ENCODE measurements at regions not wholly inside any gene's neighbourhood (a gene's known extent, or its start where the extent isn't known, plus 50 kb on each side); places are given as distances from the start of the nearest gene placed in this dataset.

- H3K36me3 ChIP-seq (ENCODE audit: control insufficient read depth, insufficient read depth, low read length), result no peaks in the 10 kb centered on the region
- DNase-seq (ENCODE audit: extremely low read depth, insufficient read length), result no peak
- TF ChIP-seq CTCF (IDR thresholded peaks at IDR 0.05; ENCODE audit: insufficient read depth, low read length, poor library complexity, severe bottlenecking), result no peak
- H3K4me3 ChIP-seq (replicated peaks; ENCODE audit: low read depth, low read length), result no peak overlapping the region
- H3K27me3 ChIP-seq (replicated peaks; ENCODE audit: control insufficient read depth, insufficient read depth, low read length), result no peaks in the 10 kb centered on the region
Observed at GRCh38 chr5:29794141-29794787, 1399.2 kb upstream of the CDH6 start.

GRCh38 chr5:29790281-29790680 lies 1403.2 kb upstream of the CDH6 start:
- no peak overlapping the region for H3K4me3 ChIP-seq (replicated peaks; ENCODE audit: low read depth, low read length)
- no peak for TF ChIP-seq CTCF (IDR thresholded peaks at IDR 0.05; ENCODE audit: insufficient read depth, low read length, poor library complexity, severe bottlenecking)
- no peak for DNase-seq (ENCODE audit: extremely low read depth, insufficient read length)

GRCh38 chr5:29780401-29780800 lies 1413.1 kb upstream of the CDH6 start:
- no peak for TF ChIP-seq CTCF (IDR thresholded peaks at IDR 0.05; ENCODE audit: insufficient read depth, low read length, poor library complexity, severe bottlenecking)

More at GRCh38 chr5:29790281-29790680, 1403.2 kb upstream of the CDH6 start:
- no peaks in the 10 kb centered on the region for H3K36me3 ChIP-seq (ENCODE audit: control insufficient read depth, insufficient read depth, low read length)
- H3K27me3 ChIP-seq (replicated peaks; ENCODE audit: control insufficient read depth, insufficient read depth, low read length), result no peaks in the 10 kb centered on the region

GRCh38 chr5:29779141-29779540 lies 1414.3 kb upstream of the CDH6 start:
- no peak for TF ChIP-seq CTCF (IDR thresholded peaks at IDR 0.05; ENCODE audit: insufficient read depth, low read length, poor library complexity, severe bottlenecking)
- H3K4me3 ChIP-seq (replicated peaks; ENCODE audit: low read depth, low read length), result no peak overlapping the region
- no peak for DNase-seq (ENCODE audit: extremely low read depth, insufficient read length)
- no peaks in the 10 kb centered on the region for H3K36me3 ChIP-seq (ENCODE audit: control insufficient read depth, insufficient read depth, low read length)
- H3K27me3 ChIP-seq (replicated peaks; ENCODE audit: control insufficient read depth, insufficient read depth, low read length), result no peaks in the 10 kb centered on the region

More at GRCh38 chr5:29780401-29780800, 1413.1 kb upstream of the CDH6 start:
- H3K36me3 ChIP-seq (ENCODE audit: control insufficient read depth, insufficient read depth, low read length), result no peaks in the 10 kb centered on the region
- H3K27me3 ChIP-seq (replicated peaks; ENCODE audit: control insufficient read depth, insufficient read depth, low read length), result no peaks in the 10 kb centered on the region
- no peak for DNase-seq (ENCODE audit: extremely low read depth, insufficient read length)
- H3K4me3 ChIP-seq (replicated peaks; ENCODE audit: low read depth, low read length), result no peak overlapping the region

GRCh38 chr5:29777373-29777772 lies 1416.1 kb upstream of the CDH6 start:
- DNase-seq (ENCODE audit: extremely low read depth, insufficient read length), result no peak
- Histone ChIP-seq H3K27me3 (replicated peaks; ENCODE audit: control insufficient read depth, insufficient read depth, low read length) (no peaks in the 10 kb centered on the region), H3K36me3 (ENCODE audit: control insufficient read depth, insufficient read depth, low read length) (no peaks in the 10 kb centered on the region), H3K4me3 (replicated peaks; ENCODE audit: low read depth, low read length) (no peak overlapping the region)
- TF ChIP-seq CTCF (IDR thresholded peaks at IDR 0.05; ENCODE audit: insufficient read depth, low read length, poor library complexity, severe bottlenecking), result no peak

- no peak for TF ChIP-seq CTCF (IDR thresholded peaks at IDR 0.05; ENCODE audit: insufficient read depth, low read length, poor library complexity, severe bottlenecking)
- H3K27me3 ChIP-seq (replicated peaks; ENCODE audit: control insufficient read depth, insufficient read depth, low read length), result no peaks in the 10 kb centered on the region
- H3K4me3 ChIP-seq (replicated peaks; ENCODE audit: low read depth, low read length), result no peak overlapping the region
- DNase-seq (ENCODE audit: extremely low read depth, insufficient read length), result no peak
- no peaks in the 10 kb centered on the region for H3K36me3 ChIP-seq (ENCODE audit: control insufficient read depth, insufficient read depth, low read length)
Observed at GRCh38 chr5:29770936-29771335, 1422.5 kb upstream of the CDH6 start.

All from GM06990 (cell line).